ENCODE measurements at regions not wholly inside any gene's neighbourhood (a gene's known extent, or its start where the extent isn't known, plus 50 kb on each side); places are given as distances from the start of the nearest gene placed in this dataset.
"Not testable (repeated sequence)": the region's sequence is repeated elsewhere in the genome, so short reads cannot be mapped to it uniquely, and the experiment has no call there.

- TF ChIP-seq CTCF, EZH2, EZH2phosphoT487 (IDR thresholded peaks at IDR 0.05): not testable (repeated sequence)
Measured at GRCh38 chr12:87394168-87394567, 635.0 kb downstream of the C12orf50 start.
